AG04449 (cell line): ENCODE measurements at regions not wholly inside any gene's neighbourhood (a gene's known extent, or its start where the extent isn't known, plus 50 kb on each side); places are given as distances from the start of the nearest gene placed in this dataset.

Source experiments
- CTCF ChIA-PET: fragments of 350-600 bp; formaldehyde crosslinking; extraction: SDS; loops from one replicate; lab custom pipeline; 2021; ENCODE audit warnings: antibody characterized with exemption; lab: Yijun Ruan, JAX
- POLR2A ChIA-PET: fragments of 400-600, 350-600 bp; formaldehyde crosslinking; extraction: SDS; loops from one replicate; lab custom pipeline; 2020; ENCODE audit warnings: antibody characterized with exemption, inconsistent platforms; lab: Yijun Ruan, JAX
- DNase-seq: peaks from one replicate; pipeline ENCODE4 v3.0.0-alpha.2; 2010; ENCODE audit warnings: low read depth, low spot score
- H3K4me3 ChIP-seq: 2 replicates; pipeline ENCODE4 v1.5.1; 2011; ENCODE audit warnings: low read depth, mild to moderate bottlenecking, control low read depth, low read length
- CTCF ChIP-seq: IDR thresholded peaks from one replicate; pipeline ENCODE4 v1.5.1; 2011; ENCODE audit warnings: mild to moderate bottlenecking, moderate library complexity, low read length, control low read depth, inconsistent platforms; ENCODE audit not compliant: insufficient read depth; ENCODE audit errors: missing control alignments

- no peak for TF ChIP-seq CTCF
- DNase-seq, result no peak
- ChIA-PET POLR2A (no interaction called here), CTCF (interaction anchor here (1.3 to 2.8 kb wide), 3 partner anchors 9 to 12 kb away, joined by 3 to 14 read pairs (median 8); no protein-coding TSS in a partner anchor)
- H3K4me3 ChIP-seq, result no peak overlapping the region
Observed at GRCh38 chr15:66894986-66895780, 170.2 kb upstream of the SMAD3 start.

GRCh38 chr15:66895794-66896453 lies 169.5 kb upstream of the SMAD3 start:
- ChIA-PET POLR2A (no interaction called here), CTCF (interaction anchor here (0.6 to 2.8 kb wide), 6 partner anchors 9 to 521 kb away, joined by 3 to 14 read pairs (median 5); no protein-coding TSS in a partner anchor)
- DNase-seq, result no peak
- H3K4me3 ChIP-seq, result no peak overlapping the region
- TF ChIP-seq CTCF, result no peak

DNA sequence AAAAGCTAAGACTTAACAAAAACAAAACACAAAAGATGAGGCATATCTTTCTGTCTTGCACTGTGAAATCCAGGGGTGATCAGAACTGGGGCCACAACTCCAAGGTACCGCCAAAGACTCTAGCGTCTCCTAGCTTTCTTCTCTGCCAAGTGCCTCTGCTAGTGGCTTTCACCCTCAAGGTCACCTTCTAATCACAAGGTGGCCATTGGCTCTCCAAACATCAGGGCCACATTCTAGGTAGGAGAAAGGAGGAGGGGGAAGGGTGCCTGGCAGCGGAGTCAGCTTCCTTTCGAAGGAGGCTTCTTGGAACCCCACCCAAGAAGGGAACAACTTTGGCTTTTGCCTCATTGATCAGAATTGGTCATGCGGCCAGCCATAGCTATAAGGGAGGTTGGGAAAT lies 168.8 kb upstream of the SMAD3 start:
- POLR2A ChIA-PET, result no interaction called here
- CTCF ChIA-PET, result interaction anchor here (0.6 to 2.8 kb wide), 6 partner anchors 8 to 520 kb away, joined by 3 to 14 read pairs (median 5); no protein-coding TSS in a partner anchor
- H3K4me3 ChIP-seq, result no peak overlapping the region
- TF ChIP-seq CTCF, result no peak
- no peak for DNase-seq

- ChIA-PET CTCF (interaction anchor here (0.9 to 1.9 kb wide), 3 partner anchors 34 to 46 kb away, joined by 3 to 7 read pairs (median 4); no protein-coding TSS in a partner anchor), POLR2A (no interaction called here)
- no peak for TF ChIP-seq CTCF
- H3K4me3 ChIP-seq, result no peak overlapping the region
- DNase-seq, result no peak
Observed at GRCh38 chr15:66897416-66897815, 168.0 kb upstream of the SMAD3 start.

- H3K4me3 ChIP-seq, result no peak overlapping the region
- no peak for DNase-seq
- TF ChIP-seq CTCF, result no peak
- ChIA-PET CTCF (interaction anchor here (0.9 kb wide), 1 partner anchor 35 kb away, joined by 4 read pairs; no protein-coding TSS in a partner anchor), POLR2A (no interaction called here)
Observed at GRCh38 chr15:66897971-66898370, 167.4 kb upstream of the SMAD3 start.
